ENCODE measurements at regions not wholly inside any gene's neighbourhood (a gene's known extent, or its start where the extent isn't known, plus 50 kb on each side); places are given as distances from the start of the nearest gene placed in this dataset.

DNA sequence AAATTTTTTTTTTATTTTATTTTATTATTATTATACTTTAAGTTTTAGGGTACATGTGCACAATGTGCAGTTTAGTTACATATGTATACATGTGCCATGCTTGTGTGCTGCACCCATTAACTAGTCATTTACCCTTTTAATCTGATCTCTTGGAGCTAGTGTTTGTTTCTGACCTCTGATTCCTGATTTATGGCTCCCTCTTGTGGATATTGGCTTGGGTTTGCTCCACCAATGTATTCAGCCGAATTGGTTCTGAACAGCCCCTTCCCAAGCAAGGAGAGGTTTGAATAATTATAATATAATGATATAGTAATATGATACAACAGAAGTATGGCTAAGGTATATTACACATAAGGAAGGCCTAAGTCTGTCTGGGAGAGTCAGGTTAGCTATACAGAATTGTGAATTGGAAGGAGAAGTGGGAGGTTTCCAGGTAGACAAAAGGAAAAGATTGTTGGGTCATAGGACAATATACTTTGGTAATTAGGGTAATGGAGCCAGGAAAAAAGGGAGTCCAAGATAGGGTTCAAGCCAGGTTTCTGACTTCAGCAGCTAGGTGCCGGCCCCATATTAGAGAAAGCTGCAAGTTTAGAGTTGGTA, 53.1 kb upstream of the HMCN1 start:
- no peak for TF ChIP-seq POLR2A (IDR thresholded peaks at IDR 0.05)
- TF ChIP-seq, protein P1, sequence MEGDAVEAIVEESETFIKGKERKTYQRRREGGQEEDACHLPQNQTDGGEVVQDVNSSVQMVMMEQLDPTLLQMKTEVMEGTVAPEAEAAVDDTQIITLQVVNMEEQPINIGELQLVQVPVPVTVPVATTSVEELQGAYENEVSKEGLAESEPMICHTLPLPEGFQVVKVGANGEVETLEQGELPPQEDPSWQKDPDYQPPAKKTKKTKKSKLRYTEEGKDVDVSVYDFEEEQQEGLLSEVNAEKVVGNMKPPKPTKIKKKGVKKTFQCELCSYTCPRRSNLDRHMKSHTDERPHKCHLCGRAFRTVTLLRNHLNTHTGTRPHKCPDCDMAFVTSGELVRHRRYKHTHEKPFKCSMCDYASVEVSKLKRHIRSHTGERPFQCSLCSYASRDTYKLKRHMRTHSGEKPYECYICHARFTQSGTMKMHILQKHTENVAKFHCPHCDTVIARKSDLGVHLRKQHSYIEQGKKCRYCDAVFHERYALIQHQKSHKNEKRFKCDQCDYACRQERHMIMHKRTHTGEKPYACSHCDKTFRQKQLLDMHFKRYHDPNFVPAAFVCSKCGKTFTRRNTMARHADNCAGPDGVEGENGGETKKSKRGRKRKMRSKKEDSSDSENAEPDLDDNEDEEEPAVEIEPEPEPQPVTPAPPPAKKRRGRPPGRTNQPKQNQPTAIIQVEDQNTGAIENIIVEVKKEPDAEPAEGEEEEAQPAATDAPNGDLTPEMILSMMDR (IDR thresholded peaks at IDR 0.05), result peak in 5 of 6 experiments; percentile 40 to 76 (median 71)
- Histone ChIP-seq H3K4me3 (no peak overlapping the region), H3K4me1 (peaks cover 0 to 6% (median 3%) of the 10 kb centered on the region in 4 donors), H3K27me3 (no peaks in the 10 kb centered on the region), H3K27ac (no peak overlapping the region), H3K9me3 (no peaks in the 10 kb centered on the region), H3K36me3 (no peaks in the 10 kb centered on the region)
- peak in 1 of 3 donors; percentile 50 for DNase-seq

DNA sequence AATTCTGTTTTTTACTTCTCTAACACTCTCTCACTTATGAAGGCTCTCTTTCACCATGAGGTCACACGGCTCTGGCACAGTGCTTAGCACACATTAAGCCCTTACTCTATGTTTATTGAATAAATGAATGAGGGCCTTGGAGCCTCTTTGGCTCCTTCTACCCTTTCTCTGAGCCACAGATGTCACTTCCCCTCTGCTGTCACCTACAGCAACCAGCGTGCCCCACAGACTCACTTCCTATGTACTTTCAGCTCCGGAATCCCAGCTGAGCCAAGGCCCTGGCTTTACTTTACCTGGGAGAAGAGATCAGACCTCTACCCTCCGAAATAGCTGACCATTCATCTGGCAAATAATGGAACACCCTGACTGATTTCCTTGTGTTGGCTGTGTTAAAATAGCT, 53.7 kb upstream of the HMCN1 start:
- no peaks in the 10 kb centered on the region for H3K36me3 ChIP-seq
- TF ChIP-seq POLR2A (IDR thresholded peaks at IDR 0.05), result no peak
- TF ChIP-seq, protein P1 (IDR thresholded peaks at IDR 0.05), result no peak
- peak in 2 of 3 donors; percentile 44 to 49 for DNase-seq
- no peak overlapping the region for H3K4me3 ChIP-seq
- peaks cover 0 to 6% (median 3%) of the 10 kb centered on the region in 4 donors for H3K4me1 ChIP-seq
- H3K27me3 ChIP-seq, result no peaks in the 10 kb centered on the region
- H3K9me3 ChIP-seq, result no peaks in the 10 kb centered on the region
- no peak overlapping the region for H3K27ac ChIP-seq

DNA sequence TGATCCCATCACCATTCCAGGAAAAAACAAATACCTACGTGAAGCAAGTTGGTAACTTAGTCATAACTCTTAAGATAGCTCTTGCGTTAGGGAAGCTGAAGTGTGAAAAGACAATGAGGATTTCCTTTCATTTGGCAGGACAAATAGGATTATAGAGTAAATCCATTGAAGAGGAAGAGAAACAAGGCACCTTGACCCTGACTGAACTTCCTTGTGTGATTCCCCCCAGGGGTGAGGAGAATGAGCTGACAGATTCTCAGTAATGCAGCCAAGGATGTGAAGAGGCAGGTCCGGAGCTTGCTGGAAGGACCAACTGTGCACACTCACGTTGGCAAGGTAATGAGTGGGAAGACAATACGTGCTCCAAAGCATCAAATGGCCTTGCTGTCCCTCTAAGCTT, 55.0 kb upstream of the HMCN1 start:
- no peak for DNase-seq
- Histone ChIP-seq H3K27ac (no peak overlapping the region), H3K36me3 (no peaks in the 10 kb centered on the region), H3K4me3 (no peak overlapping the region), H3K27me3 (no peaks in the 10 kb centered on the region), H3K4me1 (peaks cover 0 to 6% (median 3%) of the 10 kb centered on the region in 4 donors), H3K9me3 (no peaks in the 10 kb centered on the region)
- TF ChIP-seq, protein P1 (IDR thresholded peaks at IDR 0.05), result no peak
- TF ChIP-seq POLR2A (IDR thresholded peaks at IDR 0.05), result no peak

DNA sequence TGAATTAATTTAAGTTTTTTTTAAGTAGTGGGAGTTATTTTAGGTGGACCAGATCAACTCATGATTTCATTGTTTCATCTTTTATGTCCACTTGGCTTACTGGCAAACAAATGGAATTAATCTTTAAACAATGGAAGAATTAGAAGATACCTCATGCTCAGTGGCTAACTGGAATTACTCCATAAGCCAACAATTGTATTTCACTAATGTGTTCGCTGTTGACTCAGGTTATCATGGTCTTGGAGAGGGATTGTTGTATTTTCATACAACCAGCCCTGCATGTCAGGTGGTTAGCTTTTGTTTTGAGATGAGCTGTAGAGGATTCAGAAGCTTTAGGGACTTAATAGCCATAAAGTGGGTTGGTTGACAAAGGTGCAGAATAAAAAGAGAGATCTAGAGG, 57.2 kb upstream of the HMCN1 start:
- Histone ChIP-seq H3K27me3 (no peaks in the 10 kb centered on the region), H3K4me3 (no peak overlapping the region)
- DNase-seq, result no peak

DNA sequence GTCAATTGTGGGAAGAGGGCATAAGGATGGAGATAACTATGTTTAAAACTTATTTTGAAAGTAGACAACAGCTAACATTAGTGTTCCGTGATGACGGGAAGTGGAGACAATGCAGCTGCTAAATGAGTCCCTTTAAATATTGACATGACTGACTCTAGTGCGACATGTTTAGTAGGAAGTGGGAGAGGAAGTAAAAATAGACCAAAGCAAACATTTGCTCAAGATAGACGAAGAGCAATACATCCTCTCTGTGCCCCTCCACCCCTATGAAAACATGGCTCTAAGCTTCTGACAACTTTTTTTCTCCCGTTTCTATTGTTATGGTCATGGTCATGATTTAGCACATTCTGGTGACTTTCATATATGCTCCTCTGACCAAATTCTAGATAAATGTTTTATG, 60.0 kb upstream of the HMCN1 start:
- H3K36me3 ChIP-seq, result no peaks in the 10 kb centered on the region
- DNase-seq, result peak in 1 of 3 donors; percentile 28
- H3K27me3 ChIP-seq, result no peaks in the 10 kb centered on the region
- no peaks in the 10 kb centered on the region for H3K4me1 ChIP-seq
- H3K27ac ChIP-seq, result no peak overlapping the region
- H3K9me3 ChIP-seq, result no peaks in the 10 kb centered on the region
- no peak overlapping the region for H3K4me3 ChIP-seq
- no peak for TF ChIP-seq POLR2A (IDR thresholded peaks at IDR 0.05)
- TF ChIP-seq, protein P1 (IDR thresholded peaks at IDR 0.05), result no peak

More for the DNA sequence above, 57.2 kb upstream of the HMCN1 start:
- H3K4me1 ChIP-seq, result peaks cover 0 to 6% (median 3%) of the 10 kb centered on the region in 4 donors
- no peak overlapping the region for H3K27ac ChIP-seq
- no peaks in the 10 kb centered on the region for H3K9me3 ChIP-seq
- no peaks in the 10 kb centered on the region for H3K36me3 ChIP-seq
- TF ChIP-seq, protein P1 (IDR thresholded peaks at IDR 0.05), result no peak
